Retinal pigment epithelial cell (primary cell): ENCODE measurements at regions not wholly inside any gene's neighbourhood (a gene's known extent, or its start where the extent isn't known, plus 50 kb on each side); places are given as distances from the start of the nearest gene placed in this dataset.

Source experiments
- DNase-seq: peaks from one replicate; pipeline ENCODE4 v3.0.0-alpha.2; 2010; ENCODE audit warnings: low read depth
- H3K4me3 ChIP-seq: 2 replicates; pipeline ENCODE4 v1.5.1; 2011; ENCODE audit warnings: mild to moderate bottlenecking, low read length, control low read depth, moderate library complexity
- CTCF ChIP-seq: conservative IDR thresholded peaks from 2 replicates; pipeline ENCODE4 v1.5.1; 2011; ENCODE audit warnings: low read depth, low read length, control low read depth, inconsistent platforms

GRCh38 chr18:30334781-30335180, 707.8 kb downstream of the DSC3 start:
- H3K4me3 ChIP-seq, result no peak overlapping the region
- DNase-seq, result no peak
- TF ChIP-seq CTCF, result no peak

- no peak for DNase-seq
- H3K4me3 ChIP-seq, result no peak overlapping the region
- no peak for TF ChIP-seq CTCF
Measured at GRCh38 chr18:30333310-30333709, 709.2 kb downstream of the DSC3 start.

- TF ChIP-seq CTCF, result no peak
- DNase-seq, result peak; percentile 9
- H3K4me3 ChIP-seq, result no peak overlapping the region
Measured at GRCh38 chr18:30328839-30329238, 713.7 kb downstream of the DSC3 start.

GRCh38 chr18:30302181-30302580, 740.4 kb downstream of the DSC3 start:
- no peak for TF ChIP-seq CTCF
- no peak overlapping the region for H3K4me3 ChIP-seq
- no peak for DNase-seq

GRCh38 chr18:30298769-30299168, 743.8 kb downstream of the DSC3 start:
- no peak for TF ChIP-seq CTCF
- DNase-seq, result no peak
- no peak overlapping the region for H3K4me3 ChIP-seq

GRCh38 chr18:30288662-30289414, 753.7 kb downstream of the DSC3 start:
- H3K4me3 ChIP-seq, result no peak overlapping the region
- no peak for TF ChIP-seq CTCF
- no peak for DNase-seq

- no peak overlapping the region for H3K4me3 ChIP-seq
- peak; percentile 71 for TF ChIP-seq CTCF
- DNase-seq, result peak; percentile 21
Measured at GRCh38 chr18:30280861-30281470, 761.6 kb downstream of the DSC3 start.
